ENCODE measurements at regions not wholly inside any gene's neighbourhood (a gene's known extent, or its start where the extent isn't known, plus 50 kb on each side); places are given as distances from the start of the nearest gene placed in this dataset.

- no peak for TF ChIP-seq EZH2 (IDR thresholded peaks at IDR 0.05; ENCODE audit: low read length, unreplicated experiment)
- TF ChIP-seq, protein P1, sequence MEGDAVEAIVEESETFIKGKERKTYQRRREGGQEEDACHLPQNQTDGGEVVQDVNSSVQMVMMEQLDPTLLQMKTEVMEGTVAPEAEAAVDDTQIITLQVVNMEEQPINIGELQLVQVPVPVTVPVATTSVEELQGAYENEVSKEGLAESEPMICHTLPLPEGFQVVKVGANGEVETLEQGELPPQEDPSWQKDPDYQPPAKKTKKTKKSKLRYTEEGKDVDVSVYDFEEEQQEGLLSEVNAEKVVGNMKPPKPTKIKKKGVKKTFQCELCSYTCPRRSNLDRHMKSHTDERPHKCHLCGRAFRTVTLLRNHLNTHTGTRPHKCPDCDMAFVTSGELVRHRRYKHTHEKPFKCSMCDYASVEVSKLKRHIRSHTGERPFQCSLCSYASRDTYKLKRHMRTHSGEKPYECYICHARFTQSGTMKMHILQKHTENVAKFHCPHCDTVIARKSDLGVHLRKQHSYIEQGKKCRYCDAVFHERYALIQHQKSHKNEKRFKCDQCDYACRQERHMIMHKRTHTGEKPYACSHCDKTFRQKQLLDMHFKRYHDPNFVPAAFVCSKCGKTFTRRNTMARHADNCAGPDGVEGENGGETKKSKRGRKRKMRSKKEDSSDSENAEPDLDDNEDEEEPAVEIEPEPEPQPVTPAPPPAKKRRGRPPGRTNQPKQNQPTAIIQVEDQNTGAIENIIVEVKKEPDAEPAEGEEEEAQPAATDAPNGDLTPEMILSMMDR (conservative IDR thresholded peaks at IDR 0.05; ENCODE audit: low read depth, low read length): no peak
- TF ChIP-seq EZH2phosphoT487 (IDR thresholded peaks at IDR 0.05; ENCODE audit: borderline replicate concordance, low read length): no peak
Observed at GRCh38 chr13:67377919-67378318, 147.8 kb upstream of the PCDH9 start.

Measured in PC-3 (cell line).